A172 (cell line): ENCODE measurements at regions not wholly inside any gene's neighbourhood (a gene's known extent, or its start where the extent isn't known, plus 50 kb on each side); places are given as distances from the start of the nearest gene placed in this dataset.

ENCODE experiments used
- DNase-seq: peaks from one replicate; pipeline ENCODE4 v3.0.0-alpha.2; 2015; ENCODE audit warnings: low spot score

DNA sequence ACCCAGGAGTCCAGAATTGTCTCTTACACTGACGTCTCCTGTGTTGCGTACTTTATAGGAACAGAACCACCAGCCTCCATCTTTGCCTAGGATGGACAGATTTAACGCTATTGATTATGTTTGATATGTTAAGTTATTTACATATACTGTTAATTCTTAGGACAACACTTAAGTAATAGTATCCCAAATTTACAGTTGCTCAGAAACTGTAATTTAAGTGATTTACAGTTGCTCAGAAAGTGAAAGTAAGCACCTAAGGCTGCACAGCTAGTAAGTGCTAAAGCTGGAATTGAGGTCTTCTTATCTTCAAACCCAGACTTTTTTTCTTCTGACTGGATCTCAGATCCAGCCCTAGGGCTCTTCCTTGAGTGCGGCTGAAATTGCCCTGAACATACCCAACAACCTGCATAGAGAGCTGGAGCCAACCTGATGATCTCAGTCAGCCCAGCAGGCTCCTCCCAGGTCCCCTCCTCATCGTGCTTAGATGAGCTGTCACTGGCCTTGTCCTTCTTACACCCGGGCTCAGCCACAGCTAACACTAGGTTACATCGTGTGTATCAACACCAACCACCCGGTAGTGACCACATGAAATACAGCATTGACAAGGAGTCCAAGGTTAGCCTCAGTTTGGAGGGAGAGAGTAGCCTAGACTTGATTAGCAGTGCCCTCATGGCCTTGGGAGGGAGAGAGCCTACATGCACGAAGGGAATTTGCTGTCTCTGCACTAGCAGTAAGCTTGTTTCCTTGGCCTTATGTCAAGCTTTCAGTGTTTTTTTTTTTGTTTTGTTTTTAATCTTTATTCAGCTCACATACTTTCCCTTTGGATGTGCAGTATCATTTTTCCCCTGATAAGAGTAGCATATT, 111.1 kb upstream of the ARHGAP5 start:
- DNase-seq: no peak

DNA sequence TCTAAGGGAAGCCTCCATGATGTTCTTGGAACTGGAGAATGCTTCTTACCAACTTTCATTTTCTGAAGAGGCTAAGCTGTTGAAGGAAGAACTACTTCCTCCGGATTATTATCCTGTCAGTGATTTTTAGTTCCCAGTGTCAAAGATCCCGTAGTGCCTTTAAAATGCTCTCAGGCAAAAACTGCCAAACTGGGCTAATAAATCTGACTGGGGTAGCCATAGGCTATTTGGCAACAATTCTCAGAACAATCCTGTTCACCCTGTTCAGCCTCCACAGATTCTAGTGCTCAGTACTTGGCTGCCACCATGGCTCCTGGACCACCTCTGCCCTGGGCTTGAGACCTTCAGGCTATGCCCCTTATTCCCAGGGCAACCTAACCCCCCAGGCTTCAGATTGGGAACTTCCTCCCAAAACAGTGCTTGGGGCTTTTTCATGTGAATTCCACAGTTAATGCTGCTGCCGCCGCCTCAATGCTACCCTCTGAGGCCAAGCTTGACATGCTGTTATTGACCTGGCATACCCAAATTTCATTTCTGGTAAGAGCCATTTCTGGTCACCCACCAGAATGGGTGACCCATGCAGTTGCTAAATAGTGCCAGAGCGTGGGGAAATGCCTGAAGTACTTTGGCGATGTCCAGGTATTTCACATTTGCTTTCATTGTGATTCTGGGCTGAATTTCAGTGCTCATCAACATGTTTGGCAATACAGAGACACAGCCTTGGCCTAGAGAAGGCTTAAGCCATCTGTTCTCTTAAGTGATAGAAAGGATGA, 110.0 kb upstream of the ARHGAP5 start:
- no peak for DNase-seq

DNA sequence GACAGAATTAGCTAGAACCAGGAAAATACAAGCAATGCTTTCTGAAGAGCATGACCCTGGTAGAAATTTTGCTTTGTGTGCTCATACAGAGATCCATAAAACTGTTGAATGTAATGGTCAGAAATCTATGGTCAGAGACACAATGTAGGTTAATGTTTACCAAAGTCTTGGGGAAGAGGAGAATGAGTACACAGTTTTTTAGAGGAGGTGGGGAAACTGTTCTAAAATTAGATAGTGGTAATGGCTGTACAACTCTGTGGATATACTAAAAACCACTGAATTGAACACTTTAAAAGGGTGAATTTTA, 109.5 kb upstream of the ARHGAP5 start:
- no peak for DNase-seq

DNA sequence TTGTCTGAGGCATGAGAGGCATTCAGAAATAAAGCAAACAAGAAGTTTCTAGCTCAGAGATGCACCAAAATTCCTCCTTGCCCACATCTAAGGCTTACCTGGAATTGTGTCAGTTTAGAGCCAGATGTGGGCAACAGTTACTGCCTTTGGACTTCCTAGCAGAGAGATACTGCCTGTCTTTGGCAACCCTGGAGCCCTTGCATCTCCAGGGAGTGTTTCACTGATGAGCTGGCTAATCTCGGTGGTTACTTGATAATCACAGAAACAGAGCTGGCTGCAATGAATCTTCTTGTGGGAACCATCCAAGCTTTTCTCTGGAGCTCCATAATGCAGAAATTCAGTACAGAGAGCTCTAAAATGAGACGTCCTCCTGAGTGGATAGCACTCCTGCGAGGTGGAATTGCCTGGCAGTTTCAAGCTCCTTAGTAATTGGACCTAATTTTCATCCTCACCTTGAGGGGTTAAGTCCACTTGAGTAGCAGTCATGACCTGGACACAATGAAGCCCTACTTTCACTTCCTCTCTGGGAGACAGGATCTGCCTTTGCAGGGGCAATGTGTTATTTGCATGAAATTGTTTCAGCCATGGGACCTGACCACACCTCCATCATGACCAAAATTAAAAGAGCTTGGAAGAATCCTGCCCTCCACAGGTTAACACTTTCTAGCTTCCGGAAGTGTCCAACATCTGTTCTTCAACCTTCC, 108.8 kb upstream of the ARHGAP5 start:
- DNase-seq: no peak

DNA sequence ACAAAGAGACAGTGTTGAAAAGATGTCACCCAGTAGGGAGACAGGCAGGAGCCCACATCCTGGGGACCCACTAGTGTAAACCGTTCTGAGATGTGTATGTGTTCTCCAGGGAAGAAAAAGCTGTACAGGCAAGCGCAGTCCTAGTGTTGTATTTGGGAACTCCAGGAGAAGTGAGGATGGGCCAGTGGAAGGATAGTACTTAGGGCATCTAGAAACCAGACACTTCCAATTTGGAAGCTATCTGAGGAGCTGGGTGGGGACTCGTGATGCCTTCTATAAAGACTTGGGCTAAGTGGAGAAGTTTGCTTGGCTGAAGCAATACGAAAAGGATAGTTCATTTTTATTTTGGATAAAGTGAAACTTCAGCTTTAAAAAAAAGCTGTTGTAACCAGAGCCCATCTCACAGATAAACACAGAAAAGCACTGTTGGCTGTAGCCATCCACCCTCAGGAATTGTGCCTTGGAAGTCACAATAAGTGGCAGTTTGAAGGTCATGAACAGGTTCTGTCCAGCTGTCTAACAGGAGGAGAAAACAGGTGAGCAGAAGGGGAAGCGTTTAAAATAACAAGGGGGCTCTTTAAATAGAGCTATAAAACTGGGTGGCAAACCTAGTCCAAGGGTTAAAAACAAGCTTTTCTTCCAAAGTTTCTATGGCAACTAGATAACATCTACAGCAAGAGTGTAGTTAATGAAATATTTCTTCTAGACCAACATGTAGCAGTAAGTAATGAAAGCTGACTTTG, 108.0 kb upstream of the ARHGAP5 start:
- no peak for DNase-seq

DNA sequence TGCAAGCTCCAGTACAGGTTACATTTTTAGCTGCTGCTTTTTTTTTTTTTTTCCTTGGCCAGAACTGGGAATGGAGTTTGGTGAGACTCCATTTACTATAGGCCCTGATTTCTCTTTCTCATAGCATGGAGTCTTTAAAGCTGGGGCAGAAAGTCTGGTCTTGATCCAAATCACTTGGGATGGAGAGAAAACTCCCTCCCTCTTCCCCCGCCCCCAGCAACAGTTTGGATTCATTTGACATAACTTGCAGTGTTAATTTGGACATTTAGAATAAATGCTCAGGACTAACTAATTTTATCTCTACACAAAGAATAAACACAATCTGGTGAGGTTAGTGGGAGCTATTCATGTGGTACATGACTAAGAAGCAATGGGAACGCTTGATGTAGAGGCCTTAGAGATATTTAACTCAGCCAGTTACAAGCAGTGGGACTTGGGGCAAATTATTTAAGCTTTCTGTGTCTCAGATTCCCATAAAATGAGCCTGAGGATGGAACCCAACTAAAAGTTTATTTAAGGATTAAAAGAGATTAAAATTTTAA, 107.3 kb upstream of the ARHGAP5 start:
- DNase-seq: no peak

DNA sequence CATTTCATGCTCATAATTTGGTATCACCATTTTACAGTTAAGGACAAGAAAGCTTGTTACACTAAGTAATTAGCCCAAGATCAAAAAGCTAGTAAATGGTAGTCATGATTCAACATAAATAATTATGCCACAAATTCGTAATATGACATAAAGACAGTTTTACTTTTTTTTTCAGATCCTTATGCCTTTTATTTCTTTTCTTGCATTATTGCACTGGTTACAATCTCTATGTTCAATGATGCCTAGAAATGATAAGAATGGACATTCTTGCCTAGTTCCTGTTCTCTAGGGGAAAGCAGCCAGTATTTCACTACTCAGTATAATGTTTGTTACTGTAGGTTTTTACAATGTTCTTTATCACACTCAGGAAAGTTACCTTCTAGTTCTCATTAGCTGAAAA, 106.4 kb upstream of the ARHGAP5 start:
- DNase-seq: no peak

DNA sequence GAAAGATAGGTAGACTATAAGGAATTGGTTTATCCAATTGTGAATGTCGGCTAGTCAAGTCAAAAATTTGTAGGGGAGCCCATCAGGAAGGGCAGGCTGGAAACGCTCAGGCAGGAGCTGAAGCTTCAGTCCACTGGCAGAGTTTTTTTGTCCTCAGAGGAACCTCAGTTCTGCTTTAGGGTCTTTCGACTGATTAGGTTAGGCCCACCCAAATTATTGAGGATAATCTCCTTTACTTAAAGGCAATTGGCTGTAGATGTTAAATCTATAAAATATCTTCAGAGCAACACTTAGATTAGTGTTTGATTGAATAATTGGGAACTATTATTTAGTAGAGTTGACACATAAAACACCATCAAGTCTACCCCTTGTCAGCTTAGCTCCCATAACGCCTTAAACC, 105.5 kb upstream of the ARHGAP5 start:
- DNase-seq: no peak

DNA sequence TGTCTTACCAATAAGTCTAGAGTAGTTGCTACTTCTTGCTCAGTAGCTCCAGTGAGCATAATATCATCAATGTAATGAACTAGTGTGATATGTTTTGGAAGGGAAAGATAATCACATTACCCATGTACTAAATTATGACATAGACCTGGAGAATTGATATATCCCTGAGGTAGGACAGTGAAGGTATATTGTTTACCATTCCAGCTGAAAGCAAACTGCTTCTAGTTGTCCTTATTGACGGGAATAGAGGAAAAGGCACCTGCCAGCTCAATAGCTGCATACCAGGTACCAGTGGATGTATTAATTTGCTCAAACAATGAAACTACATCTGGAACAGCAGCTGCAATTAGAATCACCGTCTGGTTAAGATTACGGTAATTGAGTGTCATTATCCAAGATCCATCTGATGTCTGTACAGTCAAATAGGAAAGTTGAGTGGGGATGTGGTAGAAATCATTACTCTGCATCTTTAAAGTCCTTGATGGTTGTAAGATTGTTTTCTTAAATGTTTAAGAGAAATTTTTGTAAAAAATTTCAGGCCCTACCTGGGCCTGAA, 100.0 kb upstream of the ARHGAP5 start:
- no peak for DNase-seq

DNA sequence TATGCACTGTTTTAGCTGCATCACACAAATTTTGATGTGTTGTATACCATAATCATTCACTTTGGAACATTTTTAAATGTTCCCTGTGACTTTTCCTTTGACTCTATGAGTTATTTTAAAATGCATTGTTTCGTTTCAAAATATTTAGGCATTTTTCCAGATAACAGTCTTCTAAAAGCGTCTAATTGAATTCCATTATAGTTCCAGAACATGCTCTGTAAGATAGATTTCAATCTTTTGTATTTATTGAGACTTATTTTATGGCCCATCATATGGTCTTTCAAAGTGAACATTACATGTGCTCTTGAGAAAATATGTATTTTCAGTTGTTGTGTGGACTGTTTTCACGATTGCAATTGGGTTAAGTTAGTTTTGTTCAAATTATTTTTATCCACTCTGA, 98.7 kb upstream of the ARHGAP5 start:
- no peak for DNase-seq

DNA sequence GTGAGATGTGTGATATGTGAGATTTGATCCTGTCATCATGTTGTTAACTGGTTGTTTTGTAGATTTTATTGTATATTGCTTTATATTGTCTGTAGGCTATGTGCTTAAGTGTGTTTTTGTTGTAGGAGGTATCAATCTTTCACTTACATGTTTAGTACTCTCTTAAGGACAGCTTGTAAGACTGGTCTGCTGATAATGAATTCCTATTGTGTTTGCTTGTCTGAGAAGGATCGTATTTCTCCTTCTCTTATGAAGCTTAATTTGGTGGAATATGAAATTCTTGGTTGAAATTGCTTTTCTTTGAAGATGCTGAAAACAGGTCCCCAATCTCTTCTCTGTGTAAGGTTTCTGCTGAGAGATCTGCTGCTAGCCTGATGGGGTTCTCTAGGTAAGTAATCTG, 94.5 kb upstream of the ARHGAP5 start:
- no peak for DNase-seq

DNA sequence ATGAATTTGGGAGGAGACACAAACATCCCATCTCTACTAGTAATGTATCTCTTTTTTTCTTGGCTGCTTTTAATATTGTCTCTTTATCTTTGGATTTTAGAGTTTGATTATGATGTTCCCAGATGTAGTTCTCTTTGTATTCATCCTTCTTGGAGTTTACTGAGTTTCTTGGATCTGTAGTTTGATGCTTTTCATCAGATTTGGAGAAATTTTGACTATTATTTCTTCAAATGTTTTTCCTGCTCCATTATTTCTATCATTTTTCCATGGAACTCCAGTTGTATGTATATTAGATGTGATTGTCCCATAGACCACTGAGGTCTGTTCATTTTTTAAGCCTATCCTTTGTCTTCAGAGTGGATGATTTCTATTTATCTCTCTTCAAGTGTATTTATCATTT, 90.7 kb upstream of the ARHGAP5 start:
- no peak for DNase-seq

DNA sequence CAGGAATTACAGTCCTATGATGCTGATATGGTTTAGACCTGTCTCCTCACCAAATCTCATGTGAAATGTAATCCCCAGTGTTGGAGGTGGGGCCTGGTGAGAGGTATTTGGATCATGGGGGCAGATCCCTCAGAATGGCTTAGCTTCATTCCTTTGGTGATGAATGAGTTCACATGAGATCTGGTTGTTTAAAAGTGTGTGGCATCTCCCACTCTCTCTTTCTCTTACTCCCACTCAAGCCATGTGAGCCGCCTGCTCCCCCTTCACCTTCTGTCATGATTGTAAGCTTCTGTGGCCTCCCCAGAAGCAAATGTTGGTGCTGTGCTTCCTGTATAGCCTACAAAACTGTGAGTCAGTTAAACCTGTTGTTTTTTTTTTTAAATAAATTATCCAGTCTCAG, 89.4 kb upstream of the ARHGAP5 start:
- DNase-seq: no peak

DNA sequence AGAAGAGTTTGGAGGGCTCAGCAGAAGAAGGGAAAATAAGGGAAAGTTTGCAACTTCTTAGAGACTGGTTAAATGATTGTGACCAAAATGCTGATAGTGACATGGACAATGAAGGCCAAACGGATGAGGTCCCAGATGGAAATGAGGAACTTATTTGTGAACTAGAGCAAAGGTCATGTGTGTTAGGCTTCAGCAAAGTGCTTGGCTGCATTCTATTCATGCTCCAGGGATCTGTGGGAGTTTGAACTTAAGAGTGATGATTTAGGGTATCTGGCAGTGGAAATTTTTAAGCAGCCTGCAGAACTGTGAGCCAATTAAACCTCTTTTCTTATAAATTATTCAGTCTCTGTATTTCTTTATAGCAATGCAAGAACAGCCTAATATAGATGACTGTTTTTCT, 88.9 kb upstream of the ARHGAP5 start:
- no peak for DNase-seq

DNA sequence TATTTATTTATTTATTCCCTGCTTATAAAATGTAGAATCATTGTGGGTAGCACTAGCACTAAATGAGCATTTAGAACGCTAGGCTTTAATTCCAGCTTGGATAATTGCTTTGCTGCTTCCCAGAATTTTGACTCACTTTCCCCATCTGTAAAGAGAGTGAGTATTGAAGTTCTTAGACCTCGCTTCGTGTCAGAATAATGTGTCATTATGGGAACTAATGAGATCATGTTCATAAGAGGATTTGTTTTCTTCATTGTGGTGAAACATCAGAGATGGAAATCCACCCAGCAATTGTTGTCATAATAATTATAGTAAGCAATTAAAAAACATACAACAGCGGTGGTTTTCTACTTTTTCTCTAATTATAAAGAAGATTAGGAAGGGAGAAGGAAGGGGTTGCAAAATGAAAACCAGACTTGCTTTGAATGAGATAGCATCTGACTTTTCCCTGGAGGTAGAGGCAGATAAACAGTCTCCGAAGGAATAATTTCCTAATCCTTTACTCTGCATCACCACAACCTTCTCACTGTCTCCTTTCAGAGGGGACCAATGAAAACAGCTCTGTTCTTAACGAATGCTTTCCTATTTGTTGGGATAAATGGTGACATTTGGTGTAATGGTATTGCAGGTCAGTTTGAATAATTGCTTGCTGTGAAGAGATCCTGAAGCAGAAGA, 86.8 kb upstream of the ARHGAP5 start:
- no peak for DNase-seq

DNA sequence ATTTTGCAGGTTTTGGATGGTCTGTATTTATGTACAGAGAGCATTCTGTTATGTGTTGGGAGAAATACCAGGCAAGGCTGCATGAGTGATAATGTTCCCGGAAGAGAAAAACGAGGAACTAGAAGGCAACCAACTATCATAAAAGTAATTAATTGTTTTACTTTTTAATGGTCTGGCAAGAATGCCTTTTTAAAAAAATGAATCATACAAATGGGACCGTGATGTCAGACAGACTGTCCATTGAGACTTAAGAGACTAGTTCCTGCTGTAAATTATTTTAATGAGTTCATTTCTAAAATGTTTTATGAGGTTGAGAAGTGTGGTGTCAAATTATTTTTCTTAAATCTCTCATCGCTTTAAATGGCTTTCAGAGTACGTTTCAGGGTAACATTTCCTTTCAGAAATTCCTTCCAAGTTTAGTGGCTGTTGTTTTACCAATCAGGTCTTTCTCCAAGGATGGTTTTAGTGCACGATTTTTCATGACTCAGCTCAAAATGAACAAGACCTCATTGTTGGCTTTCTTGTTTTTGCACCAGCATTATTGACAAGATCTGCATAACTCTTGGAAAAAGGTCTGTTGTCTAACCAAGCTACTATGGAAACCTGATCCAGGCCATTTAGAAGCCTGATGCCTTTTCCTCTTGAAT, 86.1 kb upstream of the ARHGAP5 start:
- DNase-seq: no peak

DNA sequence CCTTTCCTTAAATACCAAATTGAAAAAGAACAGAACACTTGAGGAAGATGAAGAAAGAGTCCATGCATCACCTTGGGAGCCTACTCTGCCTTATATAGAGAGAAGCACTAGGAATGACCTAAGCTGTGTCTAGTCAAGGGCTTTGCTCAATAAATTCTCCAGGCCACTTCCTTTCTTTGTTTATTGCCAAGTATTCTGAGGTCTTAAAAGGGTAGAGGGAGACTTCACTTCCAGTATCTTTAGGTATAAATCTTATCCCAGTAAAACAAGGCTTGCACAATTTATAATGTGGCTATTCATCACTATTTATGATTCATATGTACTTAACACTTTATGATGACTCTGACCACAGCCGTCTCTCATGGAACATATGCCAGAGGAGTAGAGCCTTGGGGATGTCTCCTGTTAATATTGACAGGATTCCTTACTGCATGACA, 85.1 kb upstream of the ARHGAP5 start:
- peak; percentile 56 for DNase-seq

DNA sequence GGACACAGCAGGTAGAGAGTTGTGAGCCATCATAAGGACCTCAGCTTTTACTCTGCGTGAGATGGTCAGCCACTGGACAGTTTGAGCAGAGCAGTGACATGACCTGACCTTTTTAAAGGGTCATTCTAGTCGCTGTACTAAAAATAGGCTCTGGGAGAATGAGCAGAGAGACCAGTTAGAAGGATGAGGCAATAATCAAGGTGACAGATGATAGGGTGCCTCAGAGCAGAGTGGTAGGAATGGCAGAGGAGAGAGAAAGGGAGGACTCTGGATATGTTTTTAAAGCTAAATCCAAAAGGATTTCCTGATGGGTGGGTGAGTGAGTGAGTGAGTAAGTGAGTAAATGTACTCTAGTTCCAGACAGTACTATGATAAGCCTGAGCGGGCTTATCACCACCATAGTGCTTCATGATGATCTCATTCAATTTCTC, 83.6 kb upstream of the ARHGAP5 start:
- no peak for DNase-seq

DNA sequence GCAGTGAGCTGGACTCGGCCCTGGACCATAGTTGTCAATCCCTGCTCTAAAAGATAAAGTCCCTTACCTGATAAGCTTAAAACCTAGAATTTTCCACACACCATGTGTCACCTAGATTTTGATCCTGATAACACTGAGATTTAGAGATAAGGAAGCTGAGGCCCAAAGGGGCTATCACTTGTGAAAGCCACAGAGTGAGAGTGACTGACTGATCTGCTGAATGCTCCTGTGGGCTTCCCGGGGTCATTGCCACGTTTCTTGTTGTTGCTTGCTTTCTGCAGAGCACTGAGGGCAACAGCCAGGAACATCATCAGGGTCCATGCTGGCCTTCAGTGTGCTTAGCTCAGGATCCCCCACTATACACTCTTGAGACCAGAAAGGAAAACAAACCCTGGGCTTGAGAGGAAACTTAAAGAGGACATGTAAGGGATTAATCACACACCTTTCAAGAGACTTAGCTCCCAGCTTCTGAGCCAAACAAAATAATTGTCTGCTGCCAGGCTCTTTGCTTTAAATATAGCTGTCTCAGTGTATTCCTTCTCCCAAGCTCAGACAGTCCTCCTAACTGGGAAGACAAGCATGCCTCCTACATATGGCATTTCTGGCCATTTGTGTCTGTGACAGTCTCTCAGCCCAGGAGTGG, 82.6 kb upstream of the ARHGAP5 start:
- DNase-seq: no peak

DNA sequence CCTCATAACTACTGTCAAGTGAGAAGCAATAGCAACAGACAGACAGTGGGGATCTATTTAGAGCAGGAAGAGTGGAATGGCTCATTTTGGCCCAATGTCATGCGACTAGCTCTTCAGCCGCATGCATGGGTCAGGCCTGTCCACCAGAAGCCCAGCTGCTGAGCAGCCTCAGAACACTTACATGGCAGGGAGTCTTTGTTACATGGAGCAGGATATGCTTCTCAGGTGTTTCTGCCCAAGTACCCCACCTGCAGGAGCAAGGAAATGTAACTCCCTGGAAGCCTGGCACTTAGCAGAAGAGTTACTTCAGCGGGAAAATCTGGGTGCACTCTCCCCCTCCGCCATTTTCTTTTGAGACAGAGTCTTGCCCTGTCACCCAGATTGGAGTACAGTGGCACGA, 73.5 kb upstream of the ARHGAP5 start:
- no peak for DNase-seq
